Nucleus accumbens (tissue), 56 donors: ENCODE measurements at regions not wholly inside any gene's neighbourhood (a gene's known extent, or its start where the extent isn't known, plus 50 kb on each side); places are given as distances from the start of the nearest gene placed in this dataset.
A peak's percentile ranks its signal among the peaks of the same experiment; 100 is the strongest.
"Not testable (repeated sequence)": the region's sequence is repeated elsewhere in the genome, so short reads cannot be mapped to it uniquely, and the experiment has no call there.

ENCODE experiments used
- DNase-seq, 56 donors: peaks; one replicate each; lab custom pipeline; 2025; lab: John Stamatoyannopoulos, UW

DNA sequence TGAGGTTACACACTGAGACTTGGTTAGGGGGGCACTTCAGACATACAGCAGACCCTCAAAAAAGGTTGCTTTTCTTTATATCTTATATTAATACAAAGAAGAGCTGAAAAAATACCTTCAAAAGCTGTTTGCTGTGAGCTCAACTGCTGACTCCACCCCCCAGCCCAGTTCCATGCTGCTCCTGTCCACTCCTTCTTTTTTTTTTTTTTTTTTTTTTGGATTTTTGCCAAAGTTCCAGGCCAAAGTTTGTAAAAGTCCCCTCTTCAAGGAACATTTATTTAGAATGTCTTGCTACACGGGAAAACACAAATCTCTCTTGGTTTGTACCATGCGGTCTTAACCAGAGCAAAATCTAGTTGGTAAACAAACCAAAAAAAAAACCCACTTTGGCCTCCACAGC lies 85.3 kb upstream of the AKAP12 start:
- no peak for DNase-seq

GRCh38 chr6:151155095-151155494 lies 84.7 kb upstream of the AKAP12 start:
- no peak for DNase-seq

GRCh38 chr6:151160929-151161757 lies 78.6 kb upstream of the AKAP12 start:
- DNase-seq, result no peak

DNA sequence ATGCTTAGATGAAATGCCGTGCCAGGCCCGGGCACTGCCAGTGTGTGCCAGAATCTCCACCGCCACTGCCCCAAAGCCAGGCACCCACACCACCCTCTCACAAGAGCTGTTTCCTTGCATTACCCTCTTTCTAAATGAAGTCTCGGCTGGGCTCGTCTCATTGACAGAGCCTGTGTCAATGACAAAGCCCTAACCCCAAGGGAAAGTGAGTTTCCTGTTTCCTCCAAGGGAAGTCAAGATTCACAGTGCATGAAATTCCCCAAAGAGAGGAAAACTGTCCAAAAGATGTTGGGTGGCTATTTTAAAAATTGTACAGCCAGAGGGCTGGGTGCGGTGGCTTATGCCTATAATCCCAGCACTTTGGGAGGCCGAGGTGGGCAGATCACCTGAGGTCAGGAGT lies 75.4 kb upstream of the AKAP12 start:
- no peak for DNase-seq

GRCh38 chr6:151166180-151166579 lies 73.6 kb upstream of the AKAP12 start:
- DNase-seq, result no peak

- DNase-seq, result no peak
These were observed 72.7 kb upstream of the AKAP12 start for GRCh38 chr6:151167034-151167433.

- no peak for DNase-seq
These were observed 69.0 kb upstream of the AKAP12 start for GRCh38 chr6:151170622-151171246.

GRCh38 chr6:151172751-151173150 lies 67.0 kb upstream of the AKAP12 start:
- no peak for DNase-seq

DNA sequence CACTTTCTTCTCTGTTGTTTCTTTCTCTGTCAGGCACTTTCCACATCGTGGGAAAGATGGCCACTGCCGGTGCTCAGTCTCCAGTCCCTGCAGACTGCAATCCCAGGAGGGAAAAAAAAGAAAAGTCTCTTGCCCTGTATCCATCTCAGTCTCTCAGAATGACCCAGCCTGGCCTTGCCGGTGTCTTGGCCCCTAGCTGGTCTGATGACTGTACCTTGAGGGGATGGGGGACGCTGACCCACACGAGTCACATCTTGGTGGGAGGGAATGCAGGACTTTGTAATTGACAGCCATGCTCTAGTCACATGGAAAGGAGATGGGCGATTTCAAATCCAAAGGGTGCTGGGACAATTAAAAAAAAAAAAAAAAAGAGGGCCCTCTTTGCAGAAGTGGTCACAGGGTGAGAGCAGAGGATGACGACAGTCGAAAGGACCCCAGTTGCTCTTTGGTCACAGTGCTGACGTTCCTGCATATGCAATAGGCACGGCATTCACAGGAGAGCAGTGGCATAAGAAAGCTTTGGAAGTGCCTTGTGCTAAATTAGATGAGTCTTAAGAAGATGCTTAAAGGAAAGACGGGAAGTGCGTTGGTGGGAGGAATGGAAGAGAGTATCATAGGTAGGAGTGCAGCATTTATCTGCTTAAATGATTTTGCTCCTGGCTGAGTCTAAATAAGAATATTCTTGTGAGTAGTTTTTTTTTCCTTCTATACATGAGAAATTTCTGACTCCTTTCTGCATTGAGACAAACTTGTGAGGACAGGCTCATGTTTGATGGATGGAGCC lies 63.9 kb upstream of the AKAP12 start:
- DNase-seq, result peak in 12 of 56 donors; percentile 1 to 61 (median 14)

GRCh38 chr6:151176911-151177770 lies 62.6 kb upstream of the AKAP12 start:
- DNase-seq, result no peak

DNA sequence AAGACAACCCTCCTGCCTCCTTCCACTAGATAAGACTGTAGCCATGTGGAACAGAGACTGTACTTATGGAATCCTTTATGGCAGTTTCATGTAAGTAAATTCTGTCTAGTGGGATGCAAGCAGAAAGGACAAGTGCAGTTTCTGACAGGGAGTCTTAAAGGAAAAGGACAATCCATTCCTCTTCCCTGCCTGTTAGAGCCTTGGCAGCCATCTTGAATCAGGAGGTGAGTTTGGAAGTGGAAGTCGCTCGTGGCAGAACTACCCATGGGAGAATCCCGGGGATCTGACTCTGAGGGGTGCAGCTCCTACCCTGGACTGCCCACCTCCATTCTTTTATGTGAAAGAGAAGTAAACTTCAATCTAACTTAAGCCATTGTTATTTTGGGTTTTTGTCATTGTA lies 61.4 kb upstream of the AKAP12 start:
- DNase-seq, result no peak

- DNase-seq, result peak in 3 of 56 donors; percentile 2 to 9 (median 3)
These were observed 60.4 kb upstream of the AKAP12 start for GRCh38 chr6:151179321-151179720.

GRCh38 chr6:151180330-151181048 lies 59.3 kb upstream of the AKAP12 start:
- no peak for DNase-seq

GRCh38 chr6:151181706-151182363 lies 57.9 kb upstream of the AKAP12 start:
- DNase-seq, result no peak

GRCh38 chr6:151182958-151183357 lies 56.8 kb upstream of the AKAP12 start:
- not testable (repeated sequence) for DNase-seq

DNA sequence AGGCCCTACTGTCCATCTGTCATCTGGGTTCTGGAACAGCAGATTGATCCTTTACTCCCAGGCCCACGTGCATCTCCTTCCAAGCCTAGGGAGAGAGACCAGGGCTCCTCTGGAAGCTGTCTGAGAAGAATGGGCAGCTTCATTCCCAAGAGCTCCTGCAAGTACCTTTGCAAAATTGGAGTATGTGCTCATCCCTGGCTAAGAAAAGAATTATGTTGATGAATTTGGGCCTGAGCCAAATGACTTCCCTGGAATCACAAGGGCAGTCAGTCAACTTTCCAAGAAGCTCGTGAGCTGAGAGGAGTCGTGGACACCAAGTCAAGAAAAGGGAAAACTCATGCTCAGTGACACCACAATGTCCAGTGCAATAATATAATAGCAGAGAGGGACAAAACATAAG lies 54.6 kb upstream of the AKAP12 start:
- no peak for DNase-seq

DNA sequence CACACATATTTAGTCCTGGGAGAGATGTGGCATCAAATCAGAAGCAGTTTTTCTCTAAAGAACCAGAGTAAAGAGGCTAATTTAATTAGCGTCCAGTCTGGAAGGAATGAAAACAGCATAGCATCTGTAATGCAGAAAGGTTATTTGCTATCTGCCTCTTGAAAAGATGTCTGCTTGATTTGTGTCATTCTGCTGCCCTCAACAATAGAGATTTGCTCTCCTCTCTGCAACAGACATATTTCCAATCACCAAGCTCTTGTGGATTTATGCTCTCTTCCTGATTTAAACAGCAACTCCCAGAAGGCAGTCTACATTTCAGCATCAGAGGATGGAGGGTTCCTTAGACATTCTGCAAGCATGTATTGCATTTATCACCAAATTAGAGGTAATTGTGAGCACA lies 53.5 kb upstream of the AKAP12 start:
- no peak for DNase-seq

GRCh38 chr6:151186804-151187330 lies 52.9 kb upstream of the AKAP12 start:
- DNase-seq, result no peak
